ENCODE measurements at regions not wholly inside any gene's neighbourhood (a gene's known extent, or its start where the extent isn't known, plus 50 kb on each side); places are given as distances from the start of the nearest gene placed in this dataset.

DNA sequence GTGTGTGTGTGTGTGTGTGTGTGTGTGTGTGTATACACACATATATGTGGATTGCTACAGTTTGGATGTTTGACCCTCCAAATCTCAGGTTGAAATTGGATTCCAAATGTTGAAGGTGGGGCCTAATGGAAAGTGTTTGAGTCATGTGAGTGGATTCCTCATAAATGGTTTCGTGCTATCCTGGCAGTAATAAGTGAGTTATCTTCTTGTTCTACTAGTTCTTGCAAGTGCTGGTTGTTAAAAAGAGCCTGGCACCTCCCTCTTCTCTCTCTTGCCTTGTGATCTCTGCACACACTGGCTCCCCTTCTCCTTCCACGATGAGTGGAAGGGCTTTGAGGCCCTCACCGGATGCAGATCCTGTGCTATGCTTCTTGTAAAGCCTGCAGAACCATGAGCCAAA lies 344.1 kb downstream of the SH2D1A start:
- TF ChIP-seq, protein P1, sequence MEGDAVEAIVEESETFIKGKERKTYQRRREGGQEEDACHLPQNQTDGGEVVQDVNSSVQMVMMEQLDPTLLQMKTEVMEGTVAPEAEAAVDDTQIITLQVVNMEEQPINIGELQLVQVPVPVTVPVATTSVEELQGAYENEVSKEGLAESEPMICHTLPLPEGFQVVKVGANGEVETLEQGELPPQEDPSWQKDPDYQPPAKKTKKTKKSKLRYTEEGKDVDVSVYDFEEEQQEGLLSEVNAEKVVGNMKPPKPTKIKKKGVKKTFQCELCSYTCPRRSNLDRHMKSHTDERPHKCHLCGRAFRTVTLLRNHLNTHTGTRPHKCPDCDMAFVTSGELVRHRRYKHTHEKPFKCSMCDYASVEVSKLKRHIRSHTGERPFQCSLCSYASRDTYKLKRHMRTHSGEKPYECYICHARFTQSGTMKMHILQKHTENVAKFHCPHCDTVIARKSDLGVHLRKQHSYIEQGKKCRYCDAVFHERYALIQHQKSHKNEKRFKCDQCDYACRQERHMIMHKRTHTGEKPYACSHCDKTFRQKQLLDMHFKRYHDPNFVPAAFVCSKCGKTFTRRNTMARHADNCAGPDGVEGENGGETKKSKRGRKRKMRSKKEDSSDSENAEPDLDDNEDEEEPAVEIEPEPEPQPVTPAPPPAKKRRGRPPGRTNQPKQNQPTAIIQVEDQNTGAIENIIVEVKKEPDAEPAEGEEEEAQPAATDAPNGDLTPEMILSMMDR (conservative IDR thresholded peaks at IDR 0.05; ENCODE audit: low read length): no peak
- TF ChIP-seq EZH2phosphoT487 (IDR thresholded peaks at IDR 0.05; ENCODE audit: borderline replicate concordance): no peak
